Mammary epithelial cell (primary cell): ENCODE measurements at regions not wholly inside any gene's neighbourhood (a gene's known extent, or its start where the extent isn't known, plus 50 kb on each side); places are given as distances from the start of the nearest gene placed in this dataset.

Source experiments
- CTCF ChIP-seq, 2 donors: IDR thresholded peaks in 1 of 2; conservative IDR thresholded peaks in 1 of 2; 2 replicates each; pipeline ENCODE4 v1.5.1; 2011 to 2012; ENCODE audit warnings: inconsistent platforms in 2 of 2, low read length in 2 of 2, mild to moderate bottlenecking in 2 of 2, control low read depth in 1 of 2, low read depth in 1 of 2; ENCODE audit not compliant: insufficient read depth in 1 of 2; ENCODE audit errors: extremely low read depth in 1 of 2
- EZH2 ChIP-seq: IDR thresholded peaks from 2 replicates; pipeline ENCODE4 v1.6.1; 2012; ENCODE audit warnings: low read length, inconsistent platforms, borderline replicate concordance

GRCh38 chr11:123377355-123377754 lies 52.7 kb upstream of the GRAMD1B start:
- TF ChIP-seq CTCF (conservative IDR thresholded peaks at IDR 0.05 in 1 of 2, IDR thresholded peaks at IDR 0.05 in 1 of 2; ENCODE audit: extremely low read depth in 1 of 2, insufficient read depth in 1 of 2, low read depth in 1 of 2, low read length in 2 of 2) (no peak), EZH2 (no peak)
